HCT116 (cell line): ENCODE measurements at regions not wholly inside any gene's neighbourhood (a gene's known extent, or its start where the extent isn't known, plus 50 kb on each side); places are given as distances from the start of the nearest gene placed in this dataset.

ENCODE experiments used
- ATAC-seq: fragments of 200-7000 bp; cut with Tn5 transposase; 2 replicates; pipeline ENCODE4 v1.9.1; 2020; ENCODE audit warnings: mild to moderate bottlenecking, moderate library complexity
- BruUV-seq: library from RNA; stranded (reverse); fragments of 400-500 nt; replicated peaks from 2 replicates; lab custom pipeline; 2021; lab: Mats Ljungman, UMichigan
- CTCF ChIA-PET: fragments of 300-600 bp; sonication (Branson Sonifier 250); formaldehyde crosslinking; loops from one replicate; lab custom pipeline; 2021; ENCODE audit warnings: antibody characterized with exemption; lab: Charles Lee
- POLR2A ChIA-PET: fragments of 300-600, 350-600 bp; sonication (Branson Sonifier 250); formaldehyde crosslinking; loops from one replicate; lab custom pipeline; 2021; ENCODE audit warnings: antibody characterized with exemption; lab: Charles Lee
- RAD21 ChIA-PET, 2 experiments: fragments of 300-600 bp; sonication (Branson Sonifier 250); formaldehyde crosslinking; loops; one replicate each; lab custom pipeline; 2023; ENCODE audit warnings: low total read pairs in 2 of 2; ENCODE audit not compliant: uncharacterized antibody in 2 of 2, unreplicated experiment in 2 of 2, low non-redundant PET in 1 of 2; lab: Charles Lee
- DNase-seq: peaks from one replicate; pipeline ENCODE4 v3.0.0-alpha.2; 2010; ENCODE audit warnings: low read depth, low spot score
- H2AFZ ChIP-seq: fragments of 200-600 bp; shearing (Covaris generic), sonication (generic); 2 replicates; pipeline ENCODE4 v1.6.1; 2017; ENCODE audit warnings: low read depth, mixed run types, mixed read lengths, antibody characterized with exemption, low read length; ENCODE audit not compliant: poor library complexity, severe bottlenecking
- H3K27ac ChIP-seq: 2 replicates; pipeline ENCODE4 v1.5.1; 2012; ENCODE audit warnings: low read depth, low read length
- H3K27me3 ChIP-seq: fragments of 200-600 bp; sonication (generic); 2 replicates; pipeline ENCODE4 v1.6.1; 2016; ENCODE audit warnings: mixed run types, low read length, mixed read lengths; ENCODE audit not compliant: insufficient read depth
- H3K36me3 ChIP-seq, 2 experiments: fragments of 200-500 bp in 1 of 2; fragments of 200-600 bp in 1 of 2; sonication (Bioruptor generic) in 1 of 2; sonication (generic) in 1 of 2; 2 replicates each; pipeline versions ENCODE4 v1.5.1 to v1.6.1; 2014 to 2016; ENCODE audit warnings: low read length in 2 of 2, inconsistent platforms in 1 of 2, mixed read lengths in 1 of 2, mixed run types in 1 of 2; ENCODE audit not compliant: insufficient read depth in 2 of 2, control insufficient read depth in 1 of 2
- H3K4me1 ChIP-seq, 2 experiments: fragments of 200-600 bp in 1 of 2; sonication (generic) in 1 of 2; 2 replicates each; pipeline versions ENCODE4 v1.5.1 to v1.6.1; 2012 to 2017; ENCODE audit warnings: low read length in 2 of 2, inconsistent platforms in 1 of 2, mild to moderate bottlenecking in 1 of 2, mixed read lengths in 1 of 2, mixed run types in 1 of 2, moderate library complexity in 1 of 2; ENCODE audit not compliant: insufficient read depth in 2 of 2, control insufficient read depth in 1 of 2
- H3K4me2 ChIP-seq: fragments of 200-600 bp; sonication (generic); 2 replicates; pipeline ENCODE4 v1.6.1; 2017; ENCODE audit warnings: mixed run types, low read length, mixed read lengths
- H3K4me3 ChIP-seq, 2 experiments: fragments of 200-600 bp in 1 of 2; sonication (generic) in 1 of 2; replicated peaks in 1 of 2; 2 replicates each; pipeline ENCODE4 v1.5.1; 2011 to 2016; ENCODE audit warnings: low read length in 2 of 2, control low read depth in 1 of 2, low read depth in 1 of 2, mild to moderate bottlenecking in 1 of 2, mixed read lengths in 1 of 2, mixed run types in 1 of 2
- H3K79me2 ChIP-seq: fragments of 200-600 bp; sonication (generic); 2 replicates; pipeline ENCODE4 v1.6.1; 2017; ENCODE audit warnings: mild to moderate bottlenecking, mixed run types, low read length, moderate library complexity, mixed read lengths; ENCODE audit not compliant: insufficient read depth
- H3K9ac ChIP-seq: fragments of 200-600 bp; sonication (generic); 2 replicates; pipeline ENCODE4 v1.6.1; 2016; ENCODE audit warnings: low read length, mixed read lengths
- H3K9me2 ChIP-seq: fragments of 200-600 bp; sonication (generic), shearing (Covaris generic); 2 replicates; pipeline ENCODE4 v1.6.1; 2017; ENCODE audit warnings: mixed run types, mild to moderate bottlenecking, moderate library complexity; ENCODE audit not compliant: insufficient read depth
- H3K9me3 ChIP-seq, 2 experiments: fragments of 200-500 bp in 1 of 2; fragments of 200-600 bp in 1 of 2; sonication (Bioruptor generic) in 1 of 2; sonication (generic) in 1 of 2; 2 replicates each; pipeline ENCODE4 v1.6.1; 2014 to 2017; ENCODE audit warnings: low read length in 2 of 2, mixed read lengths in 2 of 2, inconsistent platforms in 1 of 2, low read depth in 1 of 2, mild to moderate bottlenecking in 1 of 2, mixed run types in 1 of 2, moderate library complexity in 1 of 2; ENCODE audit not compliant: control insufficient read depth in 1 of 2, insufficient read depth in 1 of 2
- H4K20me1 ChIP-seq: fragments of 200-600 bp; sonication (generic), shearing (Covaris generic); 2 replicates; pipeline ENCODE4 v1.6.1; 2017; ENCODE audit warnings: mixed run types, mild to moderate bottlenecking, moderate library complexity; ENCODE audit not compliant: insufficient read depth
- CBX3 ChIP-seq: IDR thresholded peaks from 2 replicates; pipeline ENCODE4 v1.6.1; 2012; ENCODE audit warnings: low read depth
- CEBPB ChIP-seq: IDR thresholded peaks from 2 replicates; pipeline ENCODE4 v1.6.1; 2012; ENCODE audit warnings: low read depth
- EGR1 ChIP-seq: IDR thresholded peaks from 2 replicates; pipeline ENCODE4 v1.6.1; 2012; ENCODE audit warnings: low read depth
- ELF1 ChIP-seq: IDR thresholded peaks from 2 replicates; pipeline ENCODE4 v1.6.1; 2012; ENCODE audit warnings: low read depth, borderline replicate concordance
- EZH2 ChIP-seq: fragments of 200-600 bp; sonication (generic); IDR thresholded peaks from 2 replicates; pipeline ENCODE4 v1.6.1; 2017; ENCODE audit warnings: antibody characterized with exemption, mixed run types
- FOSL1 ChIP-seq: IDR thresholded peaks from 2 replicates; pipeline ENCODE4 v1.6.1; 2012; ENCODE audit warnings: low read depth
- JUND ChIP-seq: IDR thresholded peaks from 2 replicates; pipeline ENCODE4 v1.6.1; 2012
- POLR2A ChIP-seq: IDR thresholded peaks from 2 replicates; pipeline ENCODE4 v1.7.0; 2011; ENCODE audit warnings: borderline replicate concordance; ENCODE audit not compliant: insufficient read depth, insufficient read length; ENCODE audit errors: extremely low read depth
- RAD21 ChIP-seq: IDR thresholded peaks from 2 replicates; pipeline ENCODE4 v1.6.1; 2012; ENCODE audit warnings: low read depth, mild to moderate bottlenecking
- REST ChIP-seq: IDR thresholded peaks from 2 replicates; pipeline ENCODE4 v1.6.1; 2012; ENCODE audit warnings: low read depth
- SP1 ChIP-seq: IDR thresholded peaks from 2 replicates; pipeline ENCODE4 v1.6.1; 2012; ENCODE audit warnings: low read depth
- SRF ChIP-seq: IDR thresholded peaks from 2 replicates; pipeline ENCODE4 v1.6.1; 2012; ENCODE audit warnings: low read depth
- TCF7L2 ChIP-seq: IDR thresholded peaks from 2 replicates; pipeline ENCODE4 v1.7.0; 2011; ENCODE audit warnings: borderline replicate concordance, inconsistent platforms; ENCODE audit not compliant: insufficient read depth, insufficient read length; ENCODE audit errors: extremely low read depth
- YY1 ChIP-seq: IDR thresholded peaks from 2 replicates; pipeline ENCODE4 v1.6.1; 2011; ENCODE audit warnings: low read length, low read depth, moderate library complexity, mild to moderate bottlenecking; ENCODE audit not compliant: insufficient replicate concordance; ENCODE audit errors: extremely low read depth
- intact Hi-C: fragments of 100-400 bp; cut with micrococcal nuclease; formaldehyde crosslinking; loops from 2 replicates; pipeline ENCODE4 v1.10.0; 2022
- TF ChIP-seq, protein P1 (sequence below): IDR thresholded peaks from 2 replicates; pipeline ENCODE4 v1.6.1; 2012
- TF ChIP-seq, protein P2 (sequence below), 3 experiments: fragments of 200-600 bp in 1 of 3; sonication (generic) in 1 of 3; IDR thresholded peaks in 2 of 3; conservative IDR thresholded peaks in 1 of 3; 2 replicates each; pipeline ENCODE4 v1.5.1; 2012 to 2017; ENCODE audit warnings: low read depth in 2 of 3, low read length in 2 of 3, antibody characterized with exemption in 1 of 3, borderline replicate concordance in 1 of 3, control low read depth in 1 of 3, mild to moderate bottlenecking in 1 of 3, mixed read lengths in 1 of 3, mixed run types in 1 of 3, moderate library complexity in 1 of 3; ENCODE audit not compliant: insufficient read depth in 1 of 3

- ChIA-PET RAD21 (interaction anchor here in 1 of 2 experiments (0.6 kb wide), 1 partner anchor 116 kb away, joined by 3 read pairs; no protein-coding TSS in a partner anchor), CTCF (no interaction called here), POLR2A (no interaction called here)
- peak; percentile 67 for ATAC-seq
- Histone ChIP-seq H3K36me3 (no peaks in the 10 kb centered on the region), H3K4me2 (peak overlapping the region; percentile 51), H2AFZ (peak overlapping the region; percentile 99), H3K79me2 (no peaks in the 10 kb centered on the region), H3K9me3 (no peaks in the 10 kb centered on the region), H3K4me1 (peaks cover 0 to 11% of the 10 kb centered on the region in 2 experiments; a peak in 2 of 4 replicates), H3K9ac (peak overlapping the region; percentile 11; the same call in 1 of the 2 replicates), H3K27ac (no peak overlapping the region), H3K9me2 (no peaks in the 10 kb centered on the region), H4K20me1 (no peaks in the 10 kb centered on the region), H3K4me3 (no peak overlapping the region), H3K27me3 (no peaks in the 10 kb centered on the region)
- intact Hi-C loops, result no loop called here
- peak; percentile 47 for DNase-seq
- peak; percentile 83 for TF ChIP-seq FOSL1
- no peak for TF ChIP-seq TCF7L2
- no peak for TF ChIP-seq EGR1
- TF ChIP-seq SRF, result no peak
- TF ChIP-seq, protein P1, sequence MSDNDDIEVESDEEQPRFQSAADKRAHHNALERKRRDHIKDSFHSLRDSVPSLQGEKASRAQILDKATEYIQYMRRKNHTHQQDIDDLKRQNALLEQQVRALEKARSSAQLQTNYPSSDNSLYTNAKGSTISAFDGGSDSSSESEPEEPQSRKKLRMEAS, result peak; percentile 31; the same call in 1 of the 2 replicates
- peak; percentile 70 for TF ChIP-seq JUND
- TF ChIP-seq SP1, result peak; percentile 61
- 0 out of 2 replicates have a peak, but pooled peaks have one; percentile 35 for TF ChIP-seq CBX3
- BruUV-seq, result no TSS peak
Measured at GRCh38 chr5:125093776-125094175, 347.3 kb upstream of the ZNF608 start.

GRCh38 chr5:125100342-125100741 lies 353.9 kb upstream of the ZNF608 start:
- H3K9me2 ChIP-seq, result no peaks in the 10 kb centered on the region
- no peaks in the 10 kb centered on the region for H3K27me3 ChIP-seq
- intact Hi-C loops, result no loop called here
- H3K79me2 ChIP-seq, result no peaks in the 10 kb centered on the region
- H3K4me2 ChIP-seq, result no peak overlapping the region
- H2AFZ ChIP-seq, result no peak overlapping the region
- no peak for ATAC-seq
- no peak for DNase-seq
- no peaks in the 10 kb centered on the region for H3K36me3 ChIP-seq
- no peaks in the 10 kb centered on the region for H3K9me3 ChIP-seq
- no TSS peak for BruUV-seq
- H3K27ac ChIP-seq, result no peak overlapping the region
- ChIA-PET POLR2A (no interaction called here), CTCF (no interaction called here), RAD21 (no interaction called here)
- H3K9ac ChIP-seq, result no peak overlapping the region
- H3K4me3 ChIP-seq, result no peak overlapping the region
- H3K4me1 ChIP-seq, result no peaks in the 10 kb centered on the region
- H4K20me1 ChIP-seq, result no peaks in the 10 kb centered on the region
- no peak for TF ChIP-seq CEBPB
- TF ChIP-seq EZH2, result no peak
- TF ChIP-seq YY1, result no peak
- TF ChIP-seq ELF1, result no peak
- TF ChIP-seq RAD21, result no peak
- TF ChIP-seq SP1, result no peak
- no peak for TF ChIP-seq TCF7L2
- TF ChIP-seq POLR2A, result no peak
- TF ChIP-seq, protein P2, sequence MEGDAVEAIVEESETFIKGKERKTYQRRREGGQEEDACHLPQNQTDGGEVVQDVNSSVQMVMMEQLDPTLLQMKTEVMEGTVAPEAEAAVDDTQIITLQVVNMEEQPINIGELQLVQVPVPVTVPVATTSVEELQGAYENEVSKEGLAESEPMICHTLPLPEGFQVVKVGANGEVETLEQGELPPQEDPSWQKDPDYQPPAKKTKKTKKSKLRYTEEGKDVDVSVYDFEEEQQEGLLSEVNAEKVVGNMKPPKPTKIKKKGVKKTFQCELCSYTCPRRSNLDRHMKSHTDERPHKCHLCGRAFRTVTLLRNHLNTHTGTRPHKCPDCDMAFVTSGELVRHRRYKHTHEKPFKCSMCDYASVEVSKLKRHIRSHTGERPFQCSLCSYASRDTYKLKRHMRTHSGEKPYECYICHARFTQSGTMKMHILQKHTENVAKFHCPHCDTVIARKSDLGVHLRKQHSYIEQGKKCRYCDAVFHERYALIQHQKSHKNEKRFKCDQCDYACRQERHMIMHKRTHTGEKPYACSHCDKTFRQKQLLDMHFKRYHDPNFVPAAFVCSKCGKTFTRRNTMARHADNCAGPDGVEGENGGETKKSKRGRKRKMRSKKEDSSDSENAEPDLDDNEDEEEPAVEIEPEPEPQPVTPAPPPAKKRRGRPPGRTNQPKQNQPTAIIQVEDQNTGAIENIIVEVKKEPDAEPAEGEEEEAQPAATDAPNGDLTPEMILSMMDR (IDR thresholded peaks at IDR 0.05 in 2 of 3, conservative IDR thresholded peaks at IDR 0.05 in 1 of 3; ENCODE audit: borderline replicate concordance in 1 of 3, insufficient read depth in 1 of 3, low read depth in 2 of 3, low read length in 2 of 3), result no peak
- no peak for TF ChIP-seq FOSL1
- no peak for TF ChIP-seq REST
